AG04450 (cell line): ENCODE measurements at regions not wholly inside any gene's neighbourhood (a gene's known extent, or its start where the extent isn't known, plus 50 kb on each side); places are given as distances from the start of the nearest gene placed in this dataset.

ENCODE experiments used
- CTCF ChIA-PET: fragments of 300-600, 350-600 bp; formaldehyde crosslinking; extraction: SDS; loops from one replicate; lab custom pipeline; 2022; ENCODE audit warnings: antibody characterized with exemption, inconsistent platforms; lab: Charles Lee
- POLR2A ChIA-PET: fragments of 350-600 bp; formaldehyde crosslinking; extraction: SDS; loops from one replicate; lab custom pipeline; 2021; ENCODE audit warnings: antibody characterized with exemption, inconsistent platforms; lab: Yijun Ruan, JAX
- DNase-seq: peaks from one replicate; pipeline ENCODE4 v3.0.0-alpha.2; 2011; ENCODE audit warnings: low read depth, low spot score
- H3K27ac ChIP-seq: one replicate; pipeline ENCODE4 v1.5.1; 2012; ENCODE audit warnings: low read depth, low read length, control low read depth
- H3K27me3 ChIP-seq: one replicate; pipeline ENCODE4 v1.6.0; 2012; ENCODE audit warnings: low read length; ENCODE audit not compliant: control insufficient read depth, insufficient read depth
- H3K4me3 ChIP-seq: 2 replicates; pipeline ENCODE4 v1.5.1; 2011; ENCODE audit warnings: mild to moderate bottlenecking, low read depth, low read length, control low read depth
- H3K9me3 ChIP-seq: 2 replicates; pipeline ENCODE4 v1.5.1; 2012; ENCODE audit warnings: low read length; ENCODE audit not compliant: control insufficient read depth, insufficient read depth
- CTCF ChIP-seq: IDR thresholded peaks from 2 replicates; pipeline ENCODE4 v1.5.1; 2011; ENCODE audit warnings: low read depth, low read length, control low read depth, inconsistent platforms

- ChIA-PET CTCF (no interaction called here), POLR2A (no interaction called here)
- Histone ChIP-seq H3K27ac (no peak overlapping the region), H3K4me3 (no peak overlapping the region), H3K27me3 (no peaks in the 10 kb centered on the region), H3K9me3 (peaks cover 11% of the 10 kb centered on the region)
- no peak for DNase-seq
- TF ChIP-seq CTCF = no peak
Observed at GRCh38 chr3:13173186-13173585, 100.0 kb upstream of the IQSEC1 start.

DNA sequence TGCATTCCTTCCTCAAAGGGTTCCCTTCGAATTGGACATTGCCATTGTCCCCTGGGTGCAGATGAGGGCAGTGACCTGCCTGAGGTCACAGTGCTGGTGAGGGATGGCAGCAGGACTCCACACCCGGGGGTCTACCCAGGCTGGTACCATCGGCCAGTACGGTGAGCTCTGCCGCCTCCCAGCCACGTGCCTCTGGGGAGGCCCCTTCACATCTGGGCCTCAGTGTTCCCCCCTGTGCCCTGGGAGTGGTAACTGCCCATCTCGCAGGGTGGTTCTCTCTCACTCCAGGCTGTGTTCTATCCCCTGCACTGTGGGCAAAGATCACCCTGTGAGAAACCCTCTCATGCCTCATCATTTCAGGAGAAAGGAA, 99.4 kb upstream of the IQSEC1 start:
- ChIA-PET CTCF (no interaction called here), POLR2A (no interaction called here)
- Histone ChIP-seq H3K9me3 (peaks cover 9% of the 10 kb centered on the region; the same call in 1 of the 2 replicates), H3K27ac (no peak overlapping the region), H3K27me3 (no peaks in the 10 kb centered on the region), H3K4me3 (no peak overlapping the region)
- DNase-seq = no peak
- no peak for TF ChIP-seq CTCF

DNA sequence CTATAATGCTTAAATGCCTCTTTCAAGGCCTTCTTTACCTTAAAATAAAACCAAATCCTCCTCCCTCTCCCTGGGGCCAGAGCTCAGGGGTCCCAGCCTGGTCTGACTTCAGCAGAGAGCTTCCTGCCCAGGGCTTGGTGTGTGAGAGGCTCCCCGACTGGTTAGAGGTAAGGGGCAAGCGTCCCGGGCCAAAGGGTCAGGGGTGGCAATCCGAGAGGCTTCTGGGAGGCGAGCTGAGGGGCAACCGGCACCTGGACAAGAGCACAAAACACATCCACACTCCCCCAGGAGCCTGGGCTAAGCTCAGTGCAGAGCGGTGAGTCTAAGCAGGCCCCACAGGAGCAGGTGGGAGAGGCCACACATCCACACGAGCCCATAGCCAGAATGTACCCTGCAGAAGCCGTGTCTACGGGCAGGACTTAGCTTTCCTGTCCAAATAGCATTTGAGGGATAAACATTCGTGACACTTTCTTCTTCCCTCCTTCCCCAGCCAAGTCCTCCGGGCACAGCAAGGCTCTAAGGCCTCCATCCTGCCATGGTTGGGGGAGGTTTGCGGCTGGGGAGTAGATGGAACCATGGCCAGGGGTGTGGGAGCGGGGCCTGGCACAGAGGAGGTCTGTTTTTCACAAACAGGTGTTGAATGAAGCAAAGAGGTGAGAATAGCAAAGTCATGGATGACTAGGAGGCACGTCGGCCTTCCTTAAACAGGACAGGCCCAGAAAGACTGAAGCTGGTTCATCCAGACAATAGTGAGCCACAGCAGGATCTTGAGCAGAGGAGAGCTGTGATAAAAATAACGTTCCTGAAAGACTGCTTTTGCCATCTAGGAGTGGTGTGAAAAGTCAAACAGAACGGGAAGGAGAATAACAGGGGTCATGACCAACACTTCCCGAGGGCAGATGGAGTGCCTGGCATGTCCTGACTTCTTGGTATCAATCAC, 98.7 kb upstream of the IQSEC1 start:
- peaks cover 4% of the 10 kb centered on the region; the same call in 1 of the 2 replicates for H3K9me3 ChIP-seq
- no peak overlapping the region for H3K4me3 ChIP-seq
- ChIA-PET POLR2A (no interaction called here), CTCF (no interaction called here)
- TF ChIP-seq CTCF = no peak
- DNase-seq = no peak
- no peak overlapping the region for H3K27ac ChIP-seq
- no peaks in the 10 kb centered on the region for H3K27me3 ChIP-seq

DNA sequence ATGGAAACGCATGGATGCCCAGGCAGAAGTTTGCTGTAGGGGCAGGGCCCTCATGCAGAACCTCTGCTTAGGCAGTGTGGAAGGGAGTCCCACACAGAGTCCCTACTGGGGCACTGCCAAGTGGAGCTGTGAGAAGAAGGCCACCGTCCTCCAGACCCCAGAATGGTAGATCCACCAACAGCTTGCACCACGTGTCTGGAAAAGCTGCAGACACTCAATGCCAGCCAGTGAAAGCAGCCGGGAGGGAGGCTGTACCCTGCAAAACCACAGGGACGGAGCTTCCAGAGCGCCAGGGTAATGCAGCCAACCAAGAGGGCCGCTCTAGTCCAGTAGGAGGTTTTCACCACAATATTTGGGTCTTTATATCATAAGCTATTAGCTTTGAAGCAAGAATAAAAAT, 97.1 kb upstream of the IQSEC1 start:
- H3K4me3 ChIP-seq = no peak overlapping the region
- H3K27me3 ChIP-seq = no peaks in the 10 kb centered on the region
- H3K9me3 ChIP-seq = no peaks in the 10 kb centered on the region; the same call in 1 of the 2 replicates
- TF ChIP-seq CTCF = no peak
- ChIA-PET CTCF (no interaction called here), POLR2A (no interaction called here)
- no peak overlapping the region for H3K27ac ChIP-seq
- no peak for DNase-seq

- Histone ChIP-seq H3K9me3 (no peaks in the 10 kb centered on the region; the same call in 1 of the 2 replicates), H3K27ac (no peak overlapping the region), H3K4me3 (no peak overlapping the region), H3K27me3 (peaks cover 3% of the 10 kb centered on the region)
- no peak for DNase-seq
- POLR2A ChIA-PET = no interaction called here
- TF ChIP-seq CTCF = no peak
- CTCF ChIA-PET = no interaction called here
Observed at GRCh38 chr3:13168391-13168790, 95.2 kb upstream of the IQSEC1 start.
